Right cardiac atrium (tissue), 5 donors: ENCODE measurements at regions not wholly inside any gene's neighbourhood (a gene's known extent, or its start where the extent isn't known, plus 50 kb on each side); places are given as distances from the start of the nearest gene placed in this dataset.
A peak's percentile ranks its signal among the peaks of the same experiment; 100 is the strongest.

Experiments
- ATAC-seq, 2 donors: fragments of 200-7000 bp; cut with Tn5 transposase; one replicate each; pipeline versions ENCODE4 v1.8.0 to v1.9.1; 2020; ENCODE audit warnings: moderate library complexity in 2 of 2, mild to moderate bottlenecking in 1 of 2
- DNase-seq, 3 donors: peaks; one replicate each; pipeline ENCODE4 v3.0.0-alpha.2; 2020
- H3K27ac ChIP-seq: one replicate; pipeline ENCODE4 v1.5.1; 2013; ENCODE audit warnings: mild to moderate bottlenecking, low read length, control low read depth, moderate library complexity
- H3K27me3 ChIP-seq: one replicate; pipeline ENCODE4 v1.6.1; 2013; ENCODE audit not compliant: control insufficient read depth, insufficient read depth
- H3K4me1 ChIP-seq: one replicate; pipeline ENCODE4 v1.6.1; 2013; ENCODE audit warnings: low read length; ENCODE audit not compliant: control insufficient read depth, insufficient read depth
- H3K4me3 ChIP-seq: one replicate; pipeline ENCODE4 v1.5.1; 2013; ENCODE audit warnings: low read length, control low read depth
- H3K9me3 ChIP-seq: one replicate; pipeline ENCODE4 v1.6.1; 2013; ENCODE audit warnings: low read length; ENCODE audit not compliant: control insufficient read depth
- WGBS: extraction: QIAGEN DNeasy Blood & Tissue Kit; methylation state at CpG from one replicate; pipeline ENCODE4 v1.1.7; 2013; 5-methylcytosine and 5-hydroxymethylcytosine counted together
- intact Hi-C, 4 donors: fragments of 100-400 bp; cut with DNase I; formaldehyde crosslinking; loops; one replicate each; pipeline versions ENCODE4 v1.11.0 to v1.14.0; 2022 to 2023
- donor health status: healthy with polysubstance abuse.
- donor health status: DM: no; HTN: yes; CAD: no.
- donor health status: DM: no; HTN: no; CAD: no.
- donor health status: DM: no; HTN: yes; CAD: no; lungs with severe emphysema.
- donor health status: DM: yes; HTN: yes; CAD: no.

GRCh38 chr9:136596630-136597031 is 50.8 kb upstream of the NOTCH1 start:
- intact Hi-C loops = no loop called here
- DNase-seq (peak; percentile 70 to 81 (median 78)), ATAC-seq (peak; percentile 22 to 37)
- H3K4me1 ChIP-seq = no peaks in the 10 kb centered on the region
- WGBS = 71% methylated on average over 16 of the region's 16 CpGs
- no peaks in the 10 kb centered on the region for H3K9me3 ChIP-seq
- H3K27me3 ChIP-seq = no peaks in the 10 kb centered on the region
- no peak overlapping the region for H3K4me3 ChIP-seq
- H3K27ac ChIP-seq = no peak overlapping the region

- H3K27me3 ChIP-seq = no peaks in the 10 kb centered on the region
- no peak for DNase-seq
- H3K4me3 ChIP-seq = no peak overlapping the region
- no peaks in the 10 kb centered on the region for H3K4me1 ChIP-seq
- ATAC-seq = peak in 1 of 2 donors; percentile 8
- 62% methylated on average over 8 of the region's 8 CpGs for WGBS
- H3K27ac ChIP-seq = no peak overlapping the region
- no peaks in the 10 kb centered on the region for H3K9me3 ChIP-seq
- intact Hi-C loops = no loop called here
Observed at GRCh38 chr9:136596217-136596616, 50.4 kb upstream of the NOTCH1 start.

DNA sequence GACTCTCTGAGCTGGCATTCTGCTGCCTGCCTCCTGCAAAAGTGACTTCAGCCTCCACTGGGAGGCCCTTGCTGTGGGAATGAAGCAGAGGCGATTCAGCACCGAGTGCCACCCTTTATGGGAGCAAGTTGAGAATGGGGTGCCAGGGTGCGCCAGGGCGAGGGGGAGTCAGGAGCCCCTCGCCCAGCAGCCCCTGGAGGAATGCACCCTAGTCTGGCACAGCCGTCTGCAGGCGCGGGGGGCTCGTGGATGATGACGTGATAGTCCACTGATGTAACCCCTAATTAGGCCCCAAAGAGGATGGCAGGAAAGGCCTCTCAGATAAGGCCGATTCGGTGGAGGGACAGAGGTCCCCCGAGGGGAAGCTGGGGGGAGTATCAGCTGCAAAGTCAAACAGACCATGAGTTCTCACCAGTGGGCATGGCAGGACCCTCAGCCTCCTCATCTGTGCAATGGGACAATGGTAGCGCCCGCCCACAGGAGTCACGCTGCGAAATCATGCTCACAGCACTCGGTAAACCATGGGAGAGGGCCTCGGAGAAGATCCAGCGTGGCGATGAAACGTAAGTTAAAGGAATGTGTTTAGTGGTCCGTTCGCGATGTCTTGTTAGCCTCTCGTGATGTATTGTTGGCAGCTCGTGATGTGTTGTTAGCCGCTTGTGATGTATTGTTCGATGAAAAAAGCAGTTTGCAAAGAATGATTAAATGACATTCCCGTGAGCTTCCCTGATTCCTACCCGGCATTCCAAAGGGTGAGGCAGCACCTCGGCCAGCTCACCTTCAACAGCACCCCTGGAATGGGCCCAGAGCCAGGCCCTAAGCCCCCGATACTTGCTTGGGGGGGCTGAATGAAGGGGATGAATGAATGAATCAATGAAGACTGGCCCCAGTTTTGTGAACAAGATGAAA is 49.7 kb upstream of the NOTCH1 start:
- DNase-seq (peak in 2 of 3 donors; percentile 36 to 58), ATAC-seq (no peak)
- intact Hi-C loops = no loop called here
- no peak overlapping the region for H3K27ac ChIP-seq
- H3K4me1 ChIP-seq = peaks cover 4% of the 10 kb centered on the region
- H3K9me3 ChIP-seq = no peaks in the 10 kb centered on the region
- no peak overlapping the region for H3K4me3 ChIP-seq
- 78% methylated on average over 33 of the region's 33 CpGs for WGBS
- H3K27me3 ChIP-seq = no peaks in the 10 kb centered on the region
